Testis (tissue), 2 donors: ENCODE measurements at regions not wholly inside any gene's neighbourhood (a gene's known extent, or its start where the extent isn't known, plus 50 kb on each side); places are given as distances from the start of the nearest gene placed in this dataset.

Experiments used
- CTCF ChIP-seq, 3 experiments: fragments of 450-650 bp in 2 of 3; fragments of 200-600 bp in 1 of 3; sonication (generic) in 1 of 3; IDR thresholded peaks; one replicate each; pipeline ENCODE4 v1.5.1; 2016 to 2019; ENCODE audit warnings: antibody characterized with exemption in 3 of 3, mild to moderate bottlenecking in 2 of 3, moderate library complexity in 1 of 3
- POLR2A ChIP-seq: fragments of 450-650 bp; IDR thresholded peaks from one replicate; pipeline ENCODE4 v1.6.1; 2017; ENCODE audit warnings: antibody characterized with exemption, mild to moderate bottlenecking, moderate library complexity

GRCh38 chr1:189522441-189522840 lies 955.2 kb downstream of the BRINP3 start:
- TF ChIP-seq CTCF (IDR thresholded peaks at IDR 0.05) (no peak), POLR2A (no peak)
